Left kidney (tissue), 1 donor: ENCODE measurements at regions not wholly inside any gene's neighbourhood (a gene's known extent, or its start where the extent isn't known, plus 50 kb on each side); places are given as distances from the start of the nearest gene placed in this dataset.
"Not testable (repeated sequence)": the region's sequence is repeated elsewhere in the genome, so short reads cannot be mapped to it uniquely, and the experiment has no call there.

Source experiments
- DNase-seq: peaks from one replicate; pipeline ENCODE4 v3.0.0-alpha.2; 2013

- no peak for DNase-seq
Observed at GRCh38 chr12:131543040-131543439, 167.8 kb upstream of the SFSWAP start.

GRCh38 chr12:131547555-131547954 is 163.3 kb upstream of the SFSWAP start:
- no peak for DNase-seq

DNA sequence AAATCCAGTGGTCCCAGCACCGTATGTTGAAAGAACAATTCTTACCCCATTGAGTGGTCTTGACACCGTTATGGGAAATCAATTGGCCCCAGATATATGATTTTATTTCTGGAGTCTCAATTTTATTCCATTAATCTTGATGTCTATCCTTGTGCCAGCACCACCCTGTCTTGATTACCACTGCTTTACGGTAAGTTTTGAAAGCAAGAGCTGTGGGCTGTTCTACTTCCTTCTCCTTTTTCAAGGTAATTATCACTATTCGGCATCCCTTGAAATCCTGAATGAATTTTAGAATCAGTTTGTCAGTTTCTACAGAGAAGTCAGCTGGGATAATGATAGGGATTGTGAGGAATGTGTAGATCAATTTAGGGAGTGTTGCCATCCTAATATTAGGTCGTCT is 160.8 kb upstream of the SFSWAP start:
- DNase-seq = no peak

DNA sequence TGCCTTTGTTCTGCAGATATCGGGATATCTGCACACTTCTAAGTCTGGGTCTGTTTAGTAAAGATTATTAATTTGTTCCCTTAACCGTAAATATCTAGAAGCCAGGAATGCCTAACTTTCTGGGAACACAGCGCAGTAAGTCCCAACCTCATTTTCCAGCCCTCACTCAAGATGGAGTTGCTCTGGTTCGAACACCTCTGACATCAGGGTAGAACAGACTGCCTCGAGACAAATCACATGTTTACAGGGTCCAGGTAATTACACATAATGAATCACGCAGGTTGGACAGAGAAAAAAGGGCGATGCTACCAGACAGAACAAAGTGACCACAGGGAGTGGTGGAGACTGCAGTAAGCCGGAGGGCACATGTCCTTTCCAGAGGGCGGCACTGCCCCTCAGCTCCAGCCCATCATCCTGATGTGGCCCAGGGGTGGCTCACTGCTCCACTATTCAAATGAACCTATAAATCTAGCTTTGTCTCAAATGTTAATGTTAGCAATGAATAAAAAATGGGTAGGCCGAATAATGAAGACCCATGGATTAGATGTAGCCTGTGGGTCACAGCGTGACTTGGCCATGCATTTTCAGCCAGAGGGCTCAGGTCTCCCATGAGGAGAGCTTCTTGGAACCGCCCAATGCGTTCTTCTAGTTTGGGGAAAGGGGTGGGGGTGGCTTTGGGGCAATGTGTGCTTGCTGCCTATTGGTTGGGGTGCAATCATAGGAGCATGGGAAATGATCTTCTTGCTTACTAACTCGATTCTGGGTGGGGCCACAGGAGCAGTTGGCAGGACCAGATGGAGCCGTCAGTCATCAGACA is 159.0 kb upstream of the SFSWAP start:
- DNase-seq = no peak

- no peak for DNase-seq
Observed at GRCh38 chr12:131552492-131552863, 158.4 kb upstream of the SFSWAP start.

- no peak for DNase-seq
Observed at GRCh38 chr12:131553096-131553777, 157.7 kb upstream of the SFSWAP start.

GRCh38 chr12:131555197-131555846 is 155.6 kb upstream of the SFSWAP start:
- DNase-seq = no peak

DNA sequence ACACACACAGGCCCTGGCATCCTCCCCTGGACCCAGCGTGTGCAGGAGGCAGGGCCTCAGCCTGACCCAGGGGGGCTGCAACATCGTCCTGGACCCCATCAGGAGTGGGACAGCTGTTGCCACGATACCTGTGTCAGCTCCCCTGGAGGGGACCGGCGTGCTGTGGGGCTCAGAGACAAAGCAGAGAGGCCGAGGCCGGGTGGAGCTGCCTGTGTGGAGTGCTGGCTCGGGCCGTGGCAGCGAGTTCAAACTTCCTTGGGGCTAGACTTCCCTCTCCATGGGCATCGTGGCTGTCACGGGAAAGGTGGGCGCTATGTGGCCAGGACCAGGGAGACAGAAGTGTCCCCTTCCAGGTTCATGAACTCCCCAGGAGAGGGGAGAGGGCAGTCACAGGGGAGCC is 155.0 kb upstream of the SFSWAP start:
- DNase-seq = no peak

- DNase-seq = no peak
Observed at GRCh38 chr12:131557078-131557709, 153.7 kb upstream of the SFSWAP start.

GRCh38 chr12:131559517-131560516 is 151.1 kb upstream of the SFSWAP start:
- no peak for DNase-seq

GRCh38 chr12:131561051-131561450 is 149.8 kb upstream of the SFSWAP start:
- DNase-seq = no peak

DNA sequence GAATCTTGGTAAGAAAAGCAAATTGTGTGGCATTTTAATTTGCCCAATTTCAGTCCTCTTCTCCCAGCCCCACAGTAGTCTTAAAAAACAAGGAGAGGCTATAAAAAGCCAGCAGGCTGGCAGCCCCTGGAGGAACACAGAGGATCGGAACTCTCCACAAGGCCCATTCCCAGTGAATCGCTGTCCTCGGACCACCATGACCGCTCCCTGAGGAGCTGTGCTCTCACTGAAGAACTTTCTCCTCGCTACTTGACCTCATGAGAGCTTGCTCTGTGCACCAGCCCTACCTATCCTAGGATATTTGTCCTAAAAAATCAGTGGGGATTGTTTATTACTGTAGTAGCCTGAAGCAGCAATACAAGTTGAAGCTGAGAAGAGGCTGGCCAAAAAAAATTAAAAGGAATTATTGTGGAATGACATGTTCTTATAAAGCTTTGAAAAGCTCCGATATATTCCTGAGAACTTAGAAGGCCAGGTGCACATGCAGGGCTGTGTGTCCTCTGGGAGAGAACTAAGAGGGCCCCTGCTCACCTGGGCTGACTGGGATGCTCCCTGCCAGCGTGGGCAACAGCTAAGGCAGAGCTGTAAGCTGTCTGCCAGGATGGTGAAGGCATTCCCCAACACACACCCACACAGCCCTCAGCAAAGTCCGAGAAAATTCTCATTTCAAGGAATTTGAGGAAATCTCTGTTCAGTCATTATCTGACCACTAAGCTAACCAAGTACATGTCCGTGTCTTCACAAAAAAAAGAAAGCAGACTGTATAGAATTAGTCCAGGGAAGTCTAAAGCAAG is 148.8 kb upstream of the SFSWAP start:
- DNase-seq = no peak

- not testable (repeated sequence) for DNase-seq
Observed at GRCh38 chr12:131564138-131564727, 146.7 kb upstream of the SFSWAP start.

- no peak for DNase-seq
Observed at GRCh38 chr12:131564845-131565244, 146.0 kb upstream of the SFSWAP start.

- DNase-seq = no peak
Observed at GRCh38 chr12:131565267-131566015, 145.4 kb upstream of the SFSWAP start.

- DNase-seq = no peak
Observed at GRCh38 chr12:131568336-131568735, 142.6 kb upstream of the SFSWAP start.

DNA sequence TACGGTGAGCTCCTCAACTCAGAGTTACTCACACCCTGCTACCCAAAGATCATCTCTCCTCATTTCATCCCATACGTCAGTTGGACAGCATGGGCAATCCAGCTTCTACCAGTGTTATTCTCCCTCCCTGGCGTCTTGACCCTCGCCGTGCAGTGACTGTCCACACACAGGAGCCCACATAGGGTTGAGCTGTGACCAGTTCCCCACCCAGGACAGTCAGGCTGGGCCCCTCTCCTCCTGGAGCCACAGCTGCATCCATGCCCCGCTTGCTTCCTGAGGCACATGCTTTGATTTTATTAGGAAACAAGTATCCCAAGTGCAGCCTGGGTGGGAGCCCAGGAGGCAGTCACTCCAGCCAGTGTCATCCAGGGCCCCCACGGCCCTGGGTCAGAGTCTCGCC is 140.3 kb upstream of the SFSWAP start:
- no peak for DNase-seq

DNA sequence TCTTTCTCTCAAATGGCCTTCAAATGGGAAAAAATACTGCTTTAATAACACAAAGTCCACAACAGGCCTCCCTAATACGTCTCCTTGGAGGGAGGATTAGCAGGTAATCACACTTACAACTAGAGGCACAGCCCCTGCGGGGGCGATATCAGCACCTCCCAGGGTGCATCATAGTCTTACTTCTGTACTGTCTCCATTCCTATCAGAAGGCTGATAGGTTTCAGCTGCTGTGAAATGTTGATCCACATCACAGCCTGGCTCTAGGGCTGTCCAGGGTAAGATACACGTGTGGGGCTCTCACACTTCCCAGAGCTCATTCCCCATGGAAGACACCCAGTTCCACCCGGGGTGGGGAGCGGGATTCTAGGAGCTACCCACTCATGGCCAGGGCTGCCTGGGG is 139.1 kb upstream of the SFSWAP start:
- no peak for DNase-seq

- DNase-seq = no peak
Observed at GRCh38 chr12:131572626-131573025, 138.3 kb upstream of the SFSWAP start.
